GM20000 (cell line): ENCODE measurements at regions not wholly inside any gene's neighbourhood (a gene's known extent, or its start where the extent isn't known, plus 50 kb on each side); places are given as distances from the start of the nearest gene placed in this dataset.

Source experiments
- DNase-seq: peaks from one replicate; pipeline ENCODE4 v3.0.0; 2012; ENCODE audit warnings: low spot score
- TF ChIP-seq, protein P1 (sequence below): IDR thresholded peaks from 2 replicates; pipeline ENCODE4 v1.5.1; 2012; ENCODE audit warnings: mild to moderate bottlenecking, control low read depth; ENCODE audit errors: extremely low read depth, missing control alignments

DNA sequence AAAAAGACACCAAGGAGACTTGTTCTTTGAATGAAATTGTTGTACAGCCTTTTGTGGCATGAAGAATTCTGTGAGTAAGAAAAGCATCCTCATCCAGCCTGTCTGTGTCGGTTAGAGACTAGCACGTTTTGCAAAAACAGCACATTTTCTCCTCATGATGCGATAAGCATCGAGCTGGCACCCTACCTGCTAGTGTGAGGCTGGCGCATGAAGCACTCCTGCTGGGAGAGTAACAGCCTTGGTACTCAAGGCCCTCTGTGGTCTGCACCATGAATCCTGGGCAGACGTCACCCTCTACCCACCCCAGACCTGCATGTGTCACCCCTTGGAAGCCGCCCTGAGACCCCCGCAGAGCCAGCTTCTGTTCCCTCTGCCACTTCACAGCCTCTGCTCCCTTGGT lies 92.6 kb upstream of the TMEM132E start:
- TF ChIP-seq, protein P1, sequence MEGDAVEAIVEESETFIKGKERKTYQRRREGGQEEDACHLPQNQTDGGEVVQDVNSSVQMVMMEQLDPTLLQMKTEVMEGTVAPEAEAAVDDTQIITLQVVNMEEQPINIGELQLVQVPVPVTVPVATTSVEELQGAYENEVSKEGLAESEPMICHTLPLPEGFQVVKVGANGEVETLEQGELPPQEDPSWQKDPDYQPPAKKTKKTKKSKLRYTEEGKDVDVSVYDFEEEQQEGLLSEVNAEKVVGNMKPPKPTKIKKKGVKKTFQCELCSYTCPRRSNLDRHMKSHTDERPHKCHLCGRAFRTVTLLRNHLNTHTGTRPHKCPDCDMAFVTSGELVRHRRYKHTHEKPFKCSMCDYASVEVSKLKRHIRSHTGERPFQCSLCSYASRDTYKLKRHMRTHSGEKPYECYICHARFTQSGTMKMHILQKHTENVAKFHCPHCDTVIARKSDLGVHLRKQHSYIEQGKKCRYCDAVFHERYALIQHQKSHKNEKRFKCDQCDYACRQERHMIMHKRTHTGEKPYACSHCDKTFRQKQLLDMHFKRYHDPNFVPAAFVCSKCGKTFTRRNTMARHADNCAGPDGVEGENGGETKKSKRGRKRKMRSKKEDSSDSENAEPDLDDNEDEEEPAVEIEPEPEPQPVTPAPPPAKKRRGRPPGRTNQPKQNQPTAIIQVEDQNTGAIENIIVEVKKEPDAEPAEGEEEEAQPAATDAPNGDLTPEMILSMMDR, result no peak
- DNase-seq, result no peak

DNA sequence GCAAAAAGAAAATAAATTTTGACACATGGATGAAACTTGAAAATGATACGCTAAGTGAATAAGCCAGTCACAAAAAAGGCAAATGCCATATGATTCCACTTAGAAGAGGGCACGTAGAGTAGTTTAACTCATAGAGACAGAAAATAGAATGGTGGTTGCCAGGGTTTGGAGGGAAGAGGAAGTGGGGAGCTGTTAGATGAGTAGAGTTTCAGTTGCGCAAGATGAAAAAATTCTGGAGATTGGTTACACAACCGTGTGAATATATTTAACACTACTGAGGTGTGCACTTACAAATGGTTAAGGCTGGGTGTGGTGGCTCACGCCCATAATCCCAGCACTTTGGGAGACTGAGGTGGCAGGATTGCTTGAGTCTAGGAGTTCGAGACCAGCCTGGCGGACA lies 93.4 kb upstream of the TMEM132E start:
- TF ChIP-seq, protein P1, result no peak
- DNase-seq, result no peak

DNA sequence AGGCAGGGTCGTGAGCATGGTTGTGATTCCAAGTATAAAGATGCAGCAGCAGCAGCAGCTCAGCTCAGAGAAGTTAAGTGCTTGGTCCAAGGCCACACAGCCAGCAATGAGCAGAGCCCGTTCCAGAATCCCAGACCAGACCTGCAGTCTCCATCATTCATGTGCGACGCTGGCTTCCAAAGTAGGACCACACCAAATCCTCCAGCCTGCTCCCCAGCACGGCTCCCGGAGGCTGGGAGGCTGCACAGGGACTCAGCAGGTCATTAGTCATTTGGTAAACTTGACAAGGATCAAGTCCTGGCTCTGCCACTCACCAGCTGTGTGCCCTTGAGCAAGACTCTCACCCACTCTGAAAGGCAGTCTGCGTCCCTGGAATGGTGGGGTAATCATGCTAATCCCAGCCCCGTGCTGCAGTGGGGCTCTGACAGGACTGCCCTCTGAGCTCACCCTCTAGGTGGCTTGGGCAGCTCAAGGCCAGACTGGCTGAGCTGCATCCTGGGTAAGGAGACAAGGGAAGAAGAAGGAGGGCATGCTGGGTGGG lies 95.1 kb upstream of the TMEM132E start:
- TF ChIP-seq, protein P1, result no peak

DNA sequence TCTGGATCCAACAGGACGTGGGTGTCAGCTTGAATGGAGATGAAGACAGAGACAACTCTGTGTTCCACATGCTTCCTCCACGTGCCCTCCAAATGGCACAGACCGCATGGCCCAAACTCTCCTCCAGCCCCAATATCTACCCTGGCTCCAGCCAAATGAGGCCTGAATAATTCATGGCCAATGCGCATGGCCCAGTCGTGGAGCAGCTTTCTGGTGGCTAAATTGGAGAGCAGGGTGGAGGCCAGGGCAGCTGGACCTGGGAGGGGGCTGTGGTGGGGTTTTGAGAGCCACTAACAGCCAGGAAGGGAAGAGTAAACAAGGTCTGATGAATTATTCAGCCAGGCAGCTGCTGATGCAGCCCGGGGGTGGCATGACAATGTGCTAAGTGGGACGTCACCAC lies 96.7 kb upstream of the TMEM132E start:
- DNase-seq, result no peak
- TF ChIP-seq, protein P1, result no peak

More for the DNA sequence above, 95.1 kb upstream of the TMEM132E start:
- no peak for DNase-seq

DNA sequence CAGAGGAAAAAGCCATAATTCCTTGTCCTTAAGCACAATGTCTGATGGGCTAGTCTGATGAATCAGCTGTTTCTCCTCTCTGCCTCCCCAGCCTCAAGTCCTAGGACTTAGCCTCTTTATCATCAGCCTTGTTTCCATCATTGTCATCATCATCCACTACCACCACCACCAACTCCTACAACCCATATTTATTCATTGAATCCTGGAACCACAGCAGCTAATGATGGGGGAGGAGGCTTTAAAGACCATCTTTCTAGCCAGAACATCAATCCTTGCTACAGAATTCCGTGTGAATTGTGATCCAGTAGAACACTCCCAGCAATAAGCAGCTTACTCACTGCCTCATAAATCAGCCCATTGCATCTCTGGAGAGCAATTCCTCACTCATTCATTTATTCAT lies 97.6 kb upstream of the TMEM132E start:
- TF ChIP-seq, protein P1, result no peak
- no peak for DNase-seq

DNA sequence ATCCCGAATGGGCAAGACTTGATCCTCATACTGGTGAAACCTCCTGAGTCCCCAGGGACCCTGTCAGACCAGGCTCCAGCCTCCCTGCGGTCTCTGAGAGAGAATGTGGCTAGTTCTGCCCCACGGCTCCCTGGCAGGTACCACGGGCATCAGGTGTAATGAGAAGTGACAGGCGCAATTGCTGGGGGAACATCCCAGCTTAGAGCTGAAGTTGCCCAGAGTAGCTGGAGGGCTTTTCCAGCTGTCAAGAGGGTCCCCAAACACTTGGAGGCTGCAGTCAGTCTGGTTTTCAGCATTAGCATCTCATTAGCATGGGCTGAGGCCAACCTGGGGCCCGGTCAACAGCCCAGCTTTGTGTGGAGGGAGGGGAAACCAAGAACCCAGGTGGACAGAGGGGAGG lies 100.0 kb upstream of the TMEM132E start:
- DNase-seq, result no peak
- TF ChIP-seq, protein P1, result no peak

DNA sequence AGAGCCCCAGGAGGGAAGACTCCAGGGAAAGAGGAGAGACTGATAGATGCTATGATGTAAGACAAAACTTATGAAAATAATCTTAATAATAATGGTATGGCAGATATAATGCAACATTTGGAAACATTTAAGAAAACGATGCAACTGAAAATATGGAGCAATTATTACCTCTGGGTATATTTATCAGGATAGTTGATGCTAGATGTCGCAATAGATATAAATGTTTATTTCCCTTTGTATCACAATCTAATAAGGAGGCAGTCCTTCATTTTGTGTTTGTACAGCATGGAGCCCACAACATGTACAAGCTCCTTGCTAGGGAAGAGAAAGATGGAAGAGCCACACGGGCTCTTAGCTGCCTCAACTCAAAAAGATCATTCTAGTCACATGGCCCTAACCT lies 101.1 kb upstream of the TMEM132E start:
- no peak for DNase-seq
- TF ChIP-seq, protein P1, result no peak

DNA sequence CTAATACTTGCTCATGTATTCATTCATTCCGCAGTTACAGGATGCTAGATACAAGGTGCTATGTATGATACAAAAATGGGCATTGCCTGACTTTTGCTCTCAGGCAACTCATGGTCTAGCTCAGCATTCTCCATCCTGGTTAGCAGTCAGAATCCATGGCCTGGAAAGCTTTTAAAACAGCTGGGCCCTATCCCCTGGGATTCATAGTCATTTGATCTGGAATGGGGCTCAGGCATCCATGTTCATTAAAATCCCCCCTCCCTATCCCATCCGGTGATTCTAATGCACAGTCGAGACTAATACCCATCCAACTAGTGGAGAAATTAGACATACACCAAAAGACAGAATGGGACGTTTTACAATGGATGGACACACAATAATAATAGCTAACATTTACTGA lies 104.1 kb upstream of the TMEM132E start:
- TF ChIP-seq, protein P1, result no peak

More for the DNA sequence above, 104.1 kb upstream of the TMEM132E start:
- DNase-seq, result no peak
